ENCODE measurements at regions not wholly inside any gene's neighbourhood (a gene's known extent, or its start where the extent isn't known, plus 50 kb on each side); places are given as distances from the start of the nearest gene placed in this dataset.

- TF ChIP-seq CTCF (IDR thresholded peaks at IDR 0.05; ENCODE audit: low read depth, low read length, poor library complexity, severe bottlenecking) (no peak), EZH2phosphoT487 (IDR thresholded peaks at IDR 0.05; ENCODE audit: borderline replicate concordance, low read length) (no peak)
Observed at GRCh38 chr10:106278383-106278782, 886.1 kb downstream of the SORCS1 start.
